HG03354 (cell line): ENCODE measurements at regions not wholly inside any gene's neighbourhood (a gene's known extent, or its start where the extent isn't known, plus 50 kb on each side); places are given as distances from the start of the nearest gene placed in this dataset.
"Not testable (repeated sequence)": the region's sequence is repeated elsewhere in the genome, so short reads cannot be mapped to it uniquely, and the experiment has no call there.

Experiments used
- ATAC-seq: cut with Tn5 transposase; IDR thresholded peaks from one replicate; pipeline ENCODE4 v1.9.1; 2021; ENCODE audit warnings: mild to moderate bottlenecking; ENCODE audit not compliant: unreplicated experiment, poor library complexity, severe bottlenecking

GRCh38 chr1:120941066-120941465 lies 51.5 kb downstream of the PPIAL4A start:
- not testable (repeated sequence) for ATAC-seq

GRCh38 chr1:120941836-120942217 lies 52.3 kb downstream of the PPIAL4A start:
- ATAC-seq = not testable (repeated sequence)

GRCh38 chr1:120942218-120942944 lies 52.8 kb downstream of the PPIAL4A start:
- ATAC-seq = peak; percentile 75

- ATAC-seq = not testable (repeated sequence)
Observed at GRCh38 chr1:120942945-120943319, 53.4 kb downstream of the PPIAL4A start.

- ATAC-seq = not testable (repeated sequence)
Observed at GRCh38 chr1:120944691-120945090, 55.1 kb downstream of the PPIAL4A start.

GRCh38 chr1:120945122-120945521 lies 55.6 kb downstream of the PPIAL4A start:
- not testable (repeated sequence) for ATAC-seq

GRCh38 chr1:120947114-120947513 lies 57.5 kb downstream of the PPIAL4A start:
- not testable (repeated sequence) for ATAC-seq

GRCh38 chr1:120949724-120950123 lies 60.2 kb downstream of the PPIAL4A start:
- not testable (repeated sequence) for ATAC-seq

- ATAC-seq = not testable (repeated sequence)
Observed at GRCh38 chr1:120950633-120951032, 61.1 kb downstream of the PPIAL4A start.

GRCh38 chr1:120951100-120951499 lies 61.5 kb downstream of the PPIAL4A start:
- ATAC-seq = not testable (repeated sequence)

- not testable (repeated sequence) for ATAC-seq
Observed at GRCh38 chr1:120952207-120952870, 62.8 kb downstream of the PPIAL4A start.

GRCh38 chr1:120952871-120953265 lies 63.3 kb downstream of the PPIAL4A start:
- ATAC-seq = not testable (repeated sequence)

- no peak for ATAC-seq
Observed at GRCh38 chr1:120954736-120955135, 65.2 kb downstream of the PPIAL4A start.

GRCh38 chr1:120955961-120956360 lies 66.4 kb downstream of the PPIAL4A start:
- ATAC-seq = not testable (repeated sequence)

- not testable (repeated sequence) for ATAC-seq
Observed at GRCh38 chr1:120966018-120966417, 76.4 kb downstream of the PPIAL4A start.

GRCh38 chr1:120972863-120973262 lies 83.3 kb downstream of the PPIAL4A start:
- ATAC-seq = not testable (repeated sequence)

GRCh38 chr1:120973836-120974235 lies 84.3 kb downstream of the PPIAL4A start:
- not testable (repeated sequence) for ATAC-seq

- not testable (repeated sequence) for ATAC-seq
Observed at GRCh38 chr1:120977279-120977678, 87.7 kb downstream of the PPIAL4A start.

GRCh38 chr1:120981489-120982094 lies 92.0 kb downstream of the PPIAL4A start:
- not testable (repeated sequence) for ATAC-seq

- ATAC-seq = not testable (repeated sequence)
Observed at GRCh38 chr1:120994614-120995013, 105.0 kb downstream of the PPIAL4A start.

- ATAC-seq = peak; percentile 50
Observed at GRCh38 chr1:120995025-120995424, 105.5 kb downstream of the PPIAL4A start.
